ENCODE measurements at regions not wholly inside any gene's neighbourhood (a gene's known extent, or its start where the extent isn't known, plus 50 kb on each side); places are given as distances from the start of the nearest gene placed in this dataset.

DNA sequence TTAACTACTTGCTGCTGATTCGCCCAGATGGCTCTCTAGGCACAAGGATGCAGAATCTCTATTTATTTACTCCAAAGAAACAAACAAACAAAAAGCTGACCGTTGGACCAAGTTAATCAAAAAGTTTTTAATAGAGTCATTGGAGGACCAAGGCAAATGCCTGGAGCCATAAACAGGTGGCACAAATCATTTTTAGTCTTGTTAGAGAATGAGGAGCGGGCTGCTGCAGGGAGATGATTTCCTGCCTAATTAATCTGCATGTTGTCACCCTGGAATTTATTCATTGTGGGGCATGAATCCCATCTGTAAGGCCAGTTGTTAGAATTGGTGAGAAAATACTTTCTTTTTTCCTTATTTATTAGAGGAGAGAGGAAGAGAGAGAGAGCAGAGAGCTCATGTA lies 147.4 kb upstream of the GATB start:
- peaks cover 10% of the 10 kb centered on the region for H3K4me1 ChIP-seq (ENCODE audit: control insufficient read depth, insufficient read depth, low read length)
- H3K9me3 ChIP-seq (ENCODE audit: control insufficient read depth, low read length), result no peaks in the 10 kb centered on the region
- no peak overlapping the region for H3K4me3 ChIP-seq (ENCODE audit: insufficient read depth, low read depth, low read length)
- no peaks in the 10 kb centered on the region for H3K27me3 ChIP-seq (ENCODE audit: control insufficient read depth, insufficient read depth, low read length, poor library complexity, severe bottlenecking)
- WGBS, 2 experiments, result 65 to 66% methylated on average over 3 of the region's 3 CpGs
- no peak overlapping the region for H3K27ac ChIP-seq (ENCODE audit: insufficient read depth, low read depth, low read length, poor library complexity, severe bottlenecking)
- no peaks in the 10 kb centered on the region for H3K36me3 ChIP-seq (ENCODE audit: control insufficient read depth, insufficient read depth, low read length)

GRCh38 chr4:151906438-151906837 lies 145.6 kb upstream of the GATB start:
- H3K4me1 ChIP-seq (ENCODE audit: control insufficient read depth, insufficient read depth, low read length), result no peaks in the 10 kb centered on the region
- 83 to 92% methylated on average over 4 of the region's 4 CpGs for whole genome bisulfite sequencing, 2 experiments
- H3K27me3 ChIP-seq (ENCODE audit: control insufficient read depth, insufficient read depth, low read length, poor library complexity, severe bottlenecking), result no peaks in the 10 kb centered on the region
- no peak overlapping the region for H3K27ac ChIP-seq (ENCODE audit: insufficient read depth, low read depth, low read length, poor library complexity, severe bottlenecking)
- H3K4me3 ChIP-seq (ENCODE audit: insufficient read depth, low read depth, low read length), result no peak overlapping the region
- no peaks in the 10 kb centered on the region for H3K36me3 ChIP-seq (ENCODE audit: control insufficient read depth, insufficient read depth, low read length)
- no peaks in the 10 kb centered on the region for H3K9me3 ChIP-seq (ENCODE audit: control insufficient read depth, low read length)

DNA sequence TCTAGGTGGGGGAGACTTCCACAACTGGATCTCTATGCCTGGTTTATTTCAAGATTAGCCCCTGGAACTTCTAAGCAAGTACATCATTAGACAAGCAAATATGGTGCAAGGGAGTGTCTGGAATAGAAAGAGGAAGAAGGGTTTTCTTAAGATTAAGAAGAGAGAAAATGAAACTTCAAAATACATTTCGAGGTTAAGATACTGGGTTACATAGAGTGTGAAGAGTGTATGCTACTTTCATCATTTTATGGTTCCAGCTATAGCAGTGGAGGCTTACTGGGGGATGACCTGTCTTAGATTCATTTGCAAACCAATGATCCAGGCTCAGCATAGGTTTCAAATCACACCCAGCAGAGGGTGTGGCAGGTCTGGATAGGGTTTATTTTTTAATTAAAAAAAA lies 144.4 kb upstream of the GATB start:
- 85 to 96% methylated on average over 1 of the region's 1 CpG for WGBS, 2 experiments
- no peaks in the 10 kb centered on the region for H3K4me1 ChIP-seq (ENCODE audit: control insufficient read depth, insufficient read depth, low read length)
- H3K27ac ChIP-seq (ENCODE audit: insufficient read depth, low read depth, low read length, poor library complexity, severe bottlenecking), result no peak overlapping the region
- H3K27me3 ChIP-seq (ENCODE audit: control insufficient read depth, insufficient read depth, low read length, poor library complexity, severe bottlenecking), result no peaks in the 10 kb centered on the region
- H3K9me3 ChIP-seq (ENCODE audit: control insufficient read depth, low read length), result no peaks in the 10 kb centered on the region
- H3K4me3 ChIP-seq (ENCODE audit: insufficient read depth, low read depth, low read length), result no peak overlapping the region
- no peaks in the 10 kb centered on the region for H3K36me3 ChIP-seq (ENCODE audit: control insufficient read depth, insufficient read depth, low read length)

DNA sequence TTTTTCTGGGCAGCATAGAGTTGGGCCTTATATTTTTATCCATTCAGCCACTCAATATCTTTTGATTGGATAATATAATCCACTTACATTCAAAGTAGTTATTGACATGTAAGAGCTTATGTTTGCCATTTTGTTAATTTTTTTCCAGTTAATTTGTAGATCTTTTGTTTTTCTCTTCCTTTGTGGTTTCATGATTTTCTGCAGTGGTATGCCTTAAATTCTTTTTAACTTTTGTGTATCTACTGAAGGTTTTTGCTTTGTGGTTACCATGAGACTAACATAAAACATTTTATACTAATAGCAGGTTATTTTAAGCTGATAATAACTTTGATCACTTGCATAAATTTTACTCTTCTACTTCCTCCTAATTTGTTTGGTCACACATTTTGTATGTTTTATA lies 140.8 kb upstream of the GATB start:
- no peak overlapping the region for H3K27ac ChIP-seq (ENCODE audit: insufficient read depth, low read depth, low read length, poor library complexity, severe bottlenecking)
- no peaks in the 10 kb centered on the region for H3K36me3 ChIP-seq (ENCODE audit: control insufficient read depth, insufficient read depth, low read length)
- no peak overlapping the region for H3K4me3 ChIP-seq (ENCODE audit: insufficient read depth, low read depth, low read length)
- H3K27me3 ChIP-seq (ENCODE audit: control insufficient read depth, insufficient read depth, low read length, poor library complexity, severe bottlenecking), result no peaks in the 10 kb centered on the region
- no peaks in the 10 kb centered on the region for H3K4me1 ChIP-seq (ENCODE audit: control insufficient read depth, insufficient read depth, low read length)
- no peaks in the 10 kb centered on the region for H3K9me3 ChIP-seq (ENCODE audit: control insufficient read depth, low read length)

- Histone ChIP-seq H3K4me1 (ENCODE audit: control insufficient read depth, insufficient read depth, low read length) (no peaks in the 10 kb centered on the region), H3K27ac (ENCODE audit: insufficient read depth, low read depth, low read length, poor library complexity, severe bottlenecking) (no peak overlapping the region), H3K36me3 (ENCODE audit: control insufficient read depth, insufficient read depth, low read length) (no peaks in the 10 kb centered on the region), H3K4me3 (ENCODE audit: insufficient read depth, low read depth, low read length) (no peak overlapping the region), H3K27me3 (ENCODE audit: control insufficient read depth, insufficient read depth, low read length, poor library complexity, severe bottlenecking) (no peaks in the 10 kb centered on the region), H3K9me3 (ENCODE audit: control insufficient read depth, low read length) (no peaks in the 10 kb centered on the region)
- 90 to 94% methylated on average over 2 of the region's 2 CpGs for WGBS, 2 experiments
Measured at GRCh38 chr4:151896880-151897279, 136.1 kb upstream of the GATB start.

- H3K9me3 ChIP-seq (ENCODE audit: control insufficient read depth, low read length), result no peaks in the 10 kb centered on the region
- no peaks in the 10 kb centered on the region for H3K36me3 ChIP-seq (ENCODE audit: control insufficient read depth, insufficient read depth, low read length)
- H3K4me3 ChIP-seq (ENCODE audit: insufficient read depth, low read depth, low read length), result no peak overlapping the region
- H3K4me1 ChIP-seq (ENCODE audit: control insufficient read depth, insufficient read depth, low read length), result no peaks in the 10 kb centered on the region
- no peaks in the 10 kb centered on the region for H3K27me3 ChIP-seq (ENCODE audit: control insufficient read depth, insufficient read depth, low read length, poor library complexity, severe bottlenecking)
- H3K27ac ChIP-seq (ENCODE audit: insufficient read depth, low read depth, low read length, poor library complexity, severe bottlenecking), result no peak overlapping the region
- WGBS, 2 experiments, result 94% methylated on average over 3 of the region's 3 CpGs
Measured at GRCh38 chr4:151895671-151896070, 134.9 kb upstream of the GATB start.

DNA sequence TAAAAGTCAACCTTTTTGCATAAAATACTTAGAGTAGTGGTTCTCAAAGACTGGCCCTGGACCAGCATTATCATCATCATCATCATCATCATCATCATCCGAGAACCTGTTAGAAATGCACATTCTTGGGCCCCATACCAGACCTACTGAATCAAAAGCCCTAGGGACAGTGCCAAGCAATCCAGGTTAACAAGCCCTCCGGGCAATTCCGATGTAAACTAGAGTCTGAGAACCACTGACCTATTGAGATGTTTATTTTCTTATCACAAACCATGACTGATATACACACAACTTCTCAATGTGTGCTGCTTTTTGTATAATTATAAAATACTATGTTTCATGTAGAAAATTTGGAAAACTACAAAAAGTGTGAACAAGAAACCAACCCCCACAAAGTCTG lies 133.4 kb upstream of the GATB start:
- Histone ChIP-seq H3K4me1 (ENCODE audit: control insufficient read depth, insufficient read depth, low read length) (no peaks in the 10 kb centered on the region), H3K27ac (ENCODE audit: insufficient read depth, low read depth, low read length, poor library complexity, severe bottlenecking) (no peak overlapping the region), H3K36me3 (ENCODE audit: control insufficient read depth, insufficient read depth, low read length) (no peaks in the 10 kb centered on the region), H3K4me3 (ENCODE audit: insufficient read depth, low read depth, low read length) (no peak overlapping the region), H3K27me3 (ENCODE audit: control insufficient read depth, insufficient read depth, low read length, poor library complexity, severe bottlenecking) (no peaks in the 10 kb centered on the region), H3K9me3 (ENCODE audit: control insufficient read depth, low read length) (no peaks in the 10 kb centered on the region)
- 87 to 92% methylated on average over 3 of the region's 3 CpGs for WGBS, 2 experiments

DNA sequence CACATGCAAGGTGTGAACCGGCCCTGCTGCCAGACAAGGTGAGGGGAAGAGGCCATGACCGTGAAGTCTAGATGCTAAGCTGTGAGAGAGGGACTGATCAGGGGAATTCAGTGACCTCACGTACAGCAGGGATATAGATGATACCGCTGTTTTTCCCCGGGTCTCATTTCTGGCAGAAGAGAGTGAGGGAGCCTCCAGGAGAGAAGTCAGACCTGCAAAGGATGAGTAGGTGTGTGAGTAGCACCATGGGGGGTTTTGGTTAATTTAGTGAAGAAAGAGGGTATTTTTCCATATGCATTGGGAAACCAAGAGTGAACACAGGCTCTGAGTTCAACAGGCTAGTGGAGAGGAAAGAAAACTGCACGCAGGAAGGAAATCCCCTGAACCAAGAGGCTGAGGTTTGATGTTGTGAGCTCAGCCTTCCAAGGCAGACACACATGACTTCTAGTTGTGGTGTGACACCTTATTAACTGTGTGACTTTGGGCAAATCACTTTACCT lies 127.6 kb upstream of the GATB start:
- H3K27ac ChIP-seq (ENCODE audit: insufficient read depth, low read depth, low read length, poor library complexity, severe bottlenecking), result no peak overlapping the region
- WGBS, 2 experiments, result 93 to 94% methylated on average over 6 of the region's 6 CpGs
- no peaks in the 10 kb centered on the region for H3K36me3 ChIP-seq (ENCODE audit: control insufficient read depth, insufficient read depth, low read length)
- H3K4me3 ChIP-seq (ENCODE audit: insufficient read depth, low read depth, low read length), result no peak overlapping the region
- no peaks in the 10 kb centered on the region for H3K4me1 ChIP-seq (ENCODE audit: control insufficient read depth, insufficient read depth, low read length)
- no peaks in the 10 kb centered on the region for H3K27me3 ChIP-seq (ENCODE audit: control insufficient read depth, insufficient read depth, low read length, poor library complexity, severe bottlenecking)
- H3K9me3 ChIP-seq (ENCODE audit: control insufficient read depth, low read length), result no peaks in the 10 kb centered on the region

DNA sequence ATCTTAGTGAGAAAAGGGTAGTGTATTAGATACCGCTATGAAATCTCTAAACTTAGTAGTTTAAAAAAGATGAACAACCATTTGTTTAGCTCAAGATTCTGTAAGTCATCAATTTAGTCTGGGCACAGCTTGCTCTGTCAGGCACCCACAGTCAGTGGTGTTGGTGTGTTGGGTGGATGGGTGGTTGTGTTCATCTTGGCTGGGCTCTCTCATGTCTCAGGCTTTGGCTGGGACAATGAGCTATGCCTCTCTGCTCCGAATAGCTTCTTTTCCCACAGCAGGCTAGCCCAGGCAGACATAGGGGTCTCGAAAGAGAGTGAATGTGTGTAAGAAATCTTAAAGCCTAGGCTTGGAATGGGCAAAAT lies 127.0 kb upstream of the GATB start:
- H3K4me3 ChIP-seq (ENCODE audit: insufficient read depth, low read depth, low read length), result no peak overlapping the region
- no peak overlapping the region for H3K27ac ChIP-seq (ENCODE audit: insufficient read depth, low read depth, low read length, poor library complexity, severe bottlenecking)
- H3K36me3 ChIP-seq (ENCODE audit: control insufficient read depth, insufficient read depth, low read length), result no peaks in the 10 kb centered on the region
- H3K9me3 ChIP-seq (ENCODE audit: control insufficient read depth, low read length), result no peaks in the 10 kb centered on the region
- WGBS, 2 experiments, result 93 to 96% methylated on average over 3 of the region's 3 CpGs
- no peaks in the 10 kb centered on the region for H3K27me3 ChIP-seq (ENCODE audit: control insufficient read depth, insufficient read depth, low read length, poor library complexity, severe bottlenecking)
- H3K4me1 ChIP-seq (ENCODE audit: control insufficient read depth, insufficient read depth, low read length), result no peaks in the 10 kb centered on the region

- H3K9me3 ChIP-seq (ENCODE audit: control insufficient read depth, low read length), result no peaks in the 10 kb centered on the region
- no peaks in the 10 kb centered on the region for H3K36me3 ChIP-seq (ENCODE audit: control insufficient read depth, insufficient read depth, low read length)
- H3K27ac ChIP-seq (ENCODE audit: insufficient read depth, low read depth, low read length, poor library complexity, severe bottlenecking), result no peak overlapping the region
- WGBS, 2 experiments, result 89% methylated on average over 9 of the region's 9 CpGs
- H3K27me3 ChIP-seq (ENCODE audit: control insufficient read depth, insufficient read depth, low read length, poor library complexity, severe bottlenecking), result no peaks in the 10 kb centered on the region
- no peaks in the 10 kb centered on the region for H3K4me1 ChIP-seq (ENCODE audit: control insufficient read depth, insufficient read depth, low read length)
- H3K4me3 ChIP-seq (ENCODE audit: insufficient read depth, low read depth, low read length), result no peak overlapping the region
Measured at GRCh38 chr4:151887031-151887815, 126.4 kb upstream of the GATB start.

DNA sequence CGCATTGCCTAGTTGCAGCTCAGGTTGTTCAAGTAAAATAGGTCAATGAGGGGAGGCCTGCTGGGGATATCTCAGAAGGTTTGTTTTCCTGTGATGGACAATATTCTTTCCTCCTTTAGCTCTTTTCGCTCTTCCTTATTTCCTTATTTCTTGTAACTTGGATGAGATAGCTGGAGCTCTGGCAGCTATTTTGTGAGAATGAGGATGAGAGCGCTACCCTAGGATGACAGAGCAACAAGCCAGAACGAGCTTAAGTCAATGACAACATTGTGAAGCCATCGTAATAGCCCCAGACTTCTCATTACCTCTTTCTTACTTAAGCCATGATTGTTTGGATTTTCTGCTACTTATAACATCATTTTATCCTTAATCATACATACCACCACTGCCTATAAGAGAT lies 124.3 kb upstream of the GATB start:
- Histone ChIP-seq H3K27ac (ENCODE audit: insufficient read depth, low read depth, low read length, poor library complexity, severe bottlenecking) (no peak overlapping the region), H3K9me3 (ENCODE audit: control insufficient read depth, low read length) (no peaks in the 10 kb centered on the region), H3K4me1 (ENCODE audit: control insufficient read depth, insufficient read depth, low read length) (peaks cover 3% of the 10 kb centered on the region), H3K27me3 (ENCODE audit: control insufficient read depth, insufficient read depth, low read length, poor library complexity, severe bottlenecking) (no peaks in the 10 kb centered on the region), H3K4me3 (ENCODE audit: insufficient read depth, low read depth, low read length) (no peak overlapping the region), H3K36me3 (ENCODE audit: control insufficient read depth, insufficient read depth, low read length) (no peaks in the 10 kb centered on the region)
- WGBS, 2 experiments, result 92 to 93% methylated on average over 4 to 5 of the region's 5 CpGs
